ENCODE measurements at regions not wholly inside any gene's neighbourhood (a gene's known extent, or its start where the extent isn't known, plus 50 kb on each side); places are given as distances from the start of the nearest gene placed in this dataset.

DNA sequence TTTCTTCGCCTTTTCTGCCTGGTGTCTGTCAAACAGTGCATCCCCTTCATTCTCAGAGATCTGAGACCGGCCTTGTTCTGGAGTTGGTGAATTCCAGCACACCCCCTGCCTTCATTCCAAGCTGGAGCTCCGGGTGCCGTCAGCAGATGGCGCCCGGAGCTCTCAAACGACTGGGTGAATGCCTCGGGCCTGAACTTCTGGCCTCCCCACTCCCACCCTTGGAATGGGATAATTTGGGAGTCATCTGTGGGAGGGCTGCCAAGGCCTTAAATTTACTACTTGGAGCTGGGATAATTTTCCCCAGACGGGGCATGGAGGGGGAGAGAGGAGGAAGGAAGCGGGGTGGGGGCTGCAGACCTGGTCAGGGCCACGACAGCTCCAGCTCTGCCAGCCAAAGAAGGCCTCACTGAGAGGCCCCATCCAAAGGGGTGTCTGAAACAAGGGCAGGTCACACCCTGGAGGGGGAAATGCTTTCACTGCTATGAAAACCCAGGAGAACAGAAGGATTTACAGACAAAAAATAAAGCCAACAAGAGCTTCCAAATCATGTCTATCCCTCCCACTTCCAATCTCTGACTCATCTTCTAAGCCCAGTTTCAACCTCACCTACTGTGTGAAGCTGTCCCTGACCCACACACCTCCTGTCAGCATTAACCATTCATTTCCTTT, 187.9 kb downstream of the OPA1 start:
- peak; percentile 39 for DNase-seq

DNA sequence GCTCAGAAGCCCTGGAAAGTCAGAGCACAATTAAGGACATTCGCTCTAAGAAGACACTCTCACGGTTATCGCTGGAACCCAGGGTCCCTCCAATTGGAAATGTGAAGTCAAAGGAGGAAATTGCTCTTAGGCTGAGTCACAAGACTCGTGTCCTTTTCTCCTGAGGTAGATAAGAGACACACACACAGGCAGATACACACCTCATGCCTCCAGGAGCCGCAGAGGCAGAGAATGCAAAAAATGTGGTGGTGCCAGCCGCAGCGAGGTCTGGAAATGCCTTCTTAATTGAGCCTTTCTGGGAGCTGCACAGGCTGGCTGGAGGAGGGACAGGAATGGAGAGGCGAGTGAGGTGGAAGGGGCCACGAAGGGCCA, 189.3 kb downstream of the OPA1 start:
- no peak for DNase-seq

DNA sequence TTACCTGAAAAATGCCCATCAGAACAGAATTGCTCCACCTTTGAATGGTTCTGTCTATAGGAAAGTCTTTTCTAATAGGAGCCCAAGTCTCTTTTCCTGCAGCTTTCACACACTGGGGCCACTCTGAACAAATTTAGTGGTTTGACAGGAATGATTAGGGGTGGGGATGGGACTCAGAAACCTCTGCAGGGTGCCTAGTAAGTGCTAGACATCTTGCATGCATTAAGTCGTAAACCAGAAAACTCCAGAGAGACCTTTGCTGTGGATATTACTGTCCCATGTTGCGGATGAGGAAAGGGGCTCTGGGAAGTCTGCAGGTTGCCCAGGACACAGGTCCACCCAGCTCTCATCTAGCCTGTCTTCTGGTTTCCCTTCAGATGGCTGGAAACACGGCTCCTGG, 189.7 kb downstream of the OPA1 start:
- no peak for DNase-seq

DNA sequence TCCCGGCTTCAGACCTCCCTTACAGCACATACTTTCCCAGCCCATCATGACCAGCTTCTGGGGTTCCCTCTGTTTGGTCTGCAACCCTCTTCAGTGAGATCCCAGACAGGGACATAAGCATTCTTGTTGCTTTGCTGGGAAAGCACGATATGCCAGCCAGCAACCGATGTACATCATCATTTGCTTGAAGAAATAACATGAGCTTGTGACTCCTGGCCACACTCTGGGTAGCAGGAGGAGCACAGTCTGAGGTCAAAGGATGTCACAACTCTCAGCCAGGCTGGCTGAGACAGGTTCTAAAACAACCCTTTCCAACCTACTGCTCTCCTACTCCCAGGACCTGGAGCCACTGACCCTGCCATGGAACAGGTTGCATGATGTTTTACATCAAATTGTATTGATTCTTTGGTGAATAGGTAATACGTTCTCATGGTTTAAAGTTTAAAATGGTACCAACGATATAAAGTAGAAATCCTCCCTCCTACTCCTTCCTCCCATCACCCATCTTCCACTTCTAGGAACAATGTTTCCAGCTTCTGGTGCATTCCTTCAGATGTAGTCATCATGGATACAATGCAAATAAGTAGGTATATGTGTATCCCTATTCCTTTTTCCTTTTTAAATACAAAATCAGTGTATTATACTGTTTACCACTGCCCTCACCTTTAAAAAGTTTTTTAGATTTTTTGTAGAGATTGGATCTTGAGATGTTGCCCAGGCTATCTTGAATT, 190.3 kb downstream of the OPA1 start:
- DNase-seq = no peak

DNA sequence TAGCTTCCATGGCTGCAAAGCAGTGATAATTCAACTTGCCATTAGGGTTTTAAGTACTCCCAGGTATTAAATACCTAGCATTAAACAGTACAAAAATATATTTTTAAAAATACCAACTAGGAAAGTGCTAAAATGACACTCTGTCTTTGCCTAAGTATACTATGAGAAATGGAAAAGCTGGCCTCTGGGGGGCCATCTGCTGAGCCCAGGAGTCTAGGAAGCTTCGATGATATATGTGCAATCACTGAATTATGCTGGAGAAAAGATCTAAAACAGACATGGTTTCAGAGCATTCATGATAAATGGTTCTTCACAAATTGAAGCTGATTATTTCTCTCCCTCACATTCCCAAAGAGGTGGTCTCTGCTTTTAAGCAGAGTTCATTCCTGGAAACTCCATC, 191.8 kb downstream of the OPA1 start:
- DNase-seq = no peak

DNA sequence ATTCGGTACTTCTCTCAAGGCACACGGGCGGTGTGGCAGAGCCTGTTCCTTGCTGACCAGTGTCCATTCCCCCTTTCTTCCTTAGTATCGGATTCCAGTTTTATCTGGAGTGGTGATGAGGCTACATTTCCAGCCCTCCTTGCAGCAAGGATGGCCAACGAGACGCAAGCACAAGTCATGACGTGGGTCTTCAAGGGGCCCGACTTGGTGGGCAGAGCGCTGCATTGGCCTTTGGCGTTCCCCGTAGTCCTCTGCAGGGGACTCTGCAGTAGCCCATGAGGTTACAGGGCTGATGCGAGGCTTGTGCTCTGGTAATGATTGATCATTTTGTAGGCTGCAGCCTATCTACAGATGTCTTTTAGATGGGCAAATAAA, 194.5 kb downstream of the OPA1 start:
- DNase-seq = no peak

DNA sequence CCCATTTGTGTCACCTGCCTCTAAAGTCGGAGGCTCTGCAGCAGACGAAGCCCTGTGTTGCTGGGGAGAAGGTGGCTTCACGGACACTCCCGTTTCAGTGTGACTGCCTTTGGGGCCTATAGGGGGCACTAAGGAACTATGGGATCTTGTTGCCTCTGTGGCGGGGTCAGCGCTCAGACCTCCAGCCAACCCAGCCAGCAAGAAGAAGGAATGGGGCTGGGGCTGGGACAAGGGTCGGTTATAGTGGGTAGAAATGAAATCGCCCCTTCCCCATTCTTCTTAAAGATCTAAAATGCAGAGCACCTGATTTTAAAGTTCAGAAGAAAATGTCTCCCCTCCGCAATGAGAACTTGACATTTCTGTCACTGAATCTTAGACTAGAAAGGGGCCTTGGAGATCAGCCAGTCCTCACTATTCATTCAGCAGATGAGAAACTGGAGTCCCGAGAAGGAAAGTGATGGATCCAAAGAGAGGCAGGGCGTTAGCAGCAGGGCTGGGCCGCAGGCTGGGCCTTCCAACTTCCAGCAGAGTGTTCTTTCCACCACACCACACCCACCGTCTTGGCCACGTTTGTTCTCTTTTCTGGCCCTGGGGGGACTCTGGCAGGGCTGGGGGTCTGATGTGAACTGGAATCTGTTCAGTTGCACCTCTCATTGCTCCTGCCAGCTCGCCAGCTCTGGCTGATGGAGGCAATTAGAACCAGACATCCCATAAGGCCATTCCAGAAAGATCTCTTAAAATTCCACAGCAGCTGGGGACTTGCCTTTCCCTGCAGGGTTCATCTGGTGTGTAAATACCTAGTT, 195.4 kb downstream of the OPA1 start:
- DNase-seq = no peak

DNA sequence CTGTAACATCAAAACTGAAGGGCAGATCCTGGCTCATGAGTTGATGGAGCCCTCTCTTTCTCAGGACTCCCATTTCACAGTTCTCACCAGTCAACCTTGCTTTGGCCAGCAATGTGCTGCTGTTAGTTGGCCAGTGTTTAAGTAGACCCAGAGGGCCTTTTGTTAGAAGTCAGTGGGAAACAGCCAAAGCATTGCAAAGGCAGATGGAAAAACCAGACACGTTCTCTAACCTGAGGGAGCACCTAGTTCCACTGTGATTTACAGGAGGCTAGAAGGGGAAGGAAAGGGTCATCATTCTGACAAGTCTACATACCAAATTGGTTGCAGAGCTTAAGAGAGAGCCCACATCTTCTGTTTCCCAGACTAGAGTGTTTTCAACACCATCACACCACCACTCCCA, 196.4 kb downstream of the OPA1 start:
- DNase-seq = no peak

DNA sequence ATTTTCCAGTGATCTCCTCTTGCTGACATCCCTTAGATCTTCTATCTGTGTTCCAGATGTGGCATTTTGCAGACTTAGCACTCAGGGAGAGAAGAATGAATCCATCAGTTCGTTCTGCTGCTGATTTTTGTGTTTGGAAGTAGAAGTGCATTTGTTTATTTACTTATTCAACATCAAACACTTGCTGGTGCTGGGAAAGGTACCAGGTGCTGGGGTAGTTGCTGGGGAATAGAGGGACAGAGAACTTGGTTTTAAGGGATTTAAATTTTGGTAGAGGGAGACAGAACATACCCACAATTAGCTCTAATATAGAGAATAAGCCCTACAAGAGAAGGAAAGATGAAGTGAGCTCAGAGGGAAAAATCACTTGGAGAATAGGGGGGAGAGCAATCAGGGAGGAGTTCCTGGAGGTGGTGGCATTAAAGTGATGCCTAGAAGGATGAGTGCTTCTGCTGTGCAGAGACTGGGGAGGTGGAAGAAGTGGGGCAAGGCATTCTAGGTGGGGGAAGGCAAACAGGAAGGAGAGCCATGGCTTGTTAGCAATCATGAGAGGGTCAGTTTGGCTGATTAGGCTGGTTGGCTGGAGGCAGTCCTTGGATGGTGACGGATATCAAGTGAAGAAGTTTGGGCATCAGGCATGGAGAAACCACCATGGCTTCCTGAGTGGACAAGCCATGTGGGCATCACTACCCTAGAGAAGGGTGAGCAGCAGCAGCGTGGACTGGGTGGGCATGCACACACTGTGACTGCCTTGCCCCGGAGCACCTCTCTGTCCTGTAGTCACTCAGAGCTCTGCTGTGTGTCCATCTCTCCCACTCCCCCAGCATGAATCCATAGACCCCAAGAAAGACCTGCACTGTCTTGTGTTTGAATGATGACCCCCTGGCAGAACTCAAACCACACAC, 197.3 kb downstream of the OPA1 start:
- no peak for DNase-seq

DNA sequence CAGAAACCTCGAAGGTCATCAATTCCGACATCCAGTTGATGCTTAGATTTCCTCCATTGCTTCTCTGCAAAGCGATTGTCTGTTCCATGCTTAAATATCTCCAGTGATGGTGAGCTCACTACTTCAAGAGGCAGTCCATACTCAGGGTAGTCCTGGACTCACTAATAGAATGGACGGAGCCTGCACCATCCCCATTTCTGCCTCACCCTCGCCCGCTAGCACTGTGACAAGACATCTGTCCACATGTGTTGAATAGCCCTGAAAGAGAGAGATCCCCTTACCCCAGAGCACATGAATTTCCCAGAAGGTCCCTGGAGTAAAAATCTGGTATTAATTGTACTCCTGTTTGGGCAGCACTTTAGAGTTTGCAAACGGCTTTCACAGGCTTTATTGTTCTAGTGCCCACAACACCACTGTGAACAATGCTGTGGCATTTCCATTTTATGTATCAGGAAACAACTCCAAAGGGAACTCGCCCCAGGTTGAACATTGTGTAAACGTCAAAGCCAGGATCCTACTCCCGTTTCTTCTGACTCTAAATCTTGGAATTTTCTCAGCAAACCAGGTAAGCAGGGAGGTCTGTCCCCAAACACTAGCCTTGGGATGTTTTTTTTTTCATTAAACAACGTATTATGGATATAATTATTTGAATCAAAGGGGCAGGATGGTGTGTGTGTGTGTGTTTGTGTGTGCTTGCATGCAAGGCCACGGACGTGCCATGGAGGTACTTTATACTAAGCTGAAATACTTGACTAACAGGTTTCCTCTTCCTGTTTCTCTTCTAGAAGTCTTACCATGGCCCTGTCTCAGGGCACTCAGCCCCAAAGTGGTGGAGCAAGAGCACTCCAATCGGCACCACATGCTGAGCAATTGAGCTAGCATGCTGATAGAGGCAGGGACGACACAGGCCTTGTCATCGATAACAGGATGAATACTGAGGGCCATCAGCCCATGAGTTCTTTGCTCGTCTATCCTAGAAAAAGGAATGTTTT, 198.3 kb downstream of the OPA1 start:
- DNase-seq = peak; percentile 78

DNA sequence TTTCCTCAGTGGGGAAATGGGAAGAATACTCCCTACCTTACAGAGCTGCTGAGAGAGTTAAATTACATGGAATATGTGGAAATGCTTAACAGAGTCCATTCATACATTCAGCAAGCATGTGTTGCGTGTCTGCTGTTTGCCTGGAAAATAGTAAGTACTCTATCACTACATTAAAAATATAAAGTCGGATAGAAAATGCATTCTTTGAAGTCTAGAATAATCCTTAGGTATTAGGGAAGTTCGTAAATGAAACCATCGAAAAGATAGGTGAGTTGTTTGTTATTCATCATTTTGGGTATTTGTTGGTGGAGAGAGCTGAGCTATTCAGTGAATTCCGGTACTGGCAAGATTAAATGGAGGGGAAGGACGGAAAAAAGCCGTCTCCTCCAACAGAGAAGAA, 200.1 kb downstream of the OPA1 start:
- no peak for DNase-seq

DNA sequence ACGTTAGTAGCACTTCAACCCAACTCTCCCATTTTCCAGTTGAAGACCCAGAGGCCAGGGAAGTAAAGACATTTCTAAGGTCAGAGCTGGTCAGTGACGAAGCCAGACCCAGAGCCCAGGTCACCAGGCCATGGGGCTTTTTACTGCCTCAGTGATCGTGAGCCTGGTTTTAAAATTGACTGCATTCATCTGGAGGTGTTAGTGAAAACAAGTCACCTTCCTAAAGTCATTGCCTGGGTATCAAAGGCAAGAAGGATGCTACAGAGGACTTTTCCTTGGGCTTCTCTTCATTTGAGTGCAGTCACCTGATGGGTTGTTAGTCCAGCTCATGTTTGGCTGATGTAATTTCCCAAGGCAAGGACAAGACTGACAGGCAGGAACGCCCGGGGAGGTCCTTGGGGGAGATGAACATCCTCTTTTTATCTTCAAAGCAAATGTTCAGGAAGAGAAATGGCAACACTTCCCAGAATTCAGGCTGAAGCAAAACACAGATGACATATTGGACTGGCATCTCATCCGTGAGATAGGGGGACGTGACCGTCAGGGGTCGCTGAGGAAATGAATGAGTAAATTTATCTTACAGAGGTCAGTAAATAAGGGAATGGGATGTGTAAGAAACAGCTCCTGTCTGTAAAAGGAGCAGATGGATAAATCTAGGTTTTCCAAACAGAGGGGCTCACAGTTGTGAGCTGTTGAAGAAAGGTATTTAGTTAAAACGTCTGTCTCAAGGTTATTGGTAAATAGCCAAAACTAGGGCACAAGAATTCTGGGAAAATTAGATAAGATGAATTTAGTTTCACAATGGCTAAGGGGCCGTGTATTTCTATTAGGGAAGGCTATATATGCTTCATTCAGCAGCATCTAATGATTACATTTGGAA, 201.2 kb downstream of the OPA1 start:
- no peak for DNase-seq

DNA sequence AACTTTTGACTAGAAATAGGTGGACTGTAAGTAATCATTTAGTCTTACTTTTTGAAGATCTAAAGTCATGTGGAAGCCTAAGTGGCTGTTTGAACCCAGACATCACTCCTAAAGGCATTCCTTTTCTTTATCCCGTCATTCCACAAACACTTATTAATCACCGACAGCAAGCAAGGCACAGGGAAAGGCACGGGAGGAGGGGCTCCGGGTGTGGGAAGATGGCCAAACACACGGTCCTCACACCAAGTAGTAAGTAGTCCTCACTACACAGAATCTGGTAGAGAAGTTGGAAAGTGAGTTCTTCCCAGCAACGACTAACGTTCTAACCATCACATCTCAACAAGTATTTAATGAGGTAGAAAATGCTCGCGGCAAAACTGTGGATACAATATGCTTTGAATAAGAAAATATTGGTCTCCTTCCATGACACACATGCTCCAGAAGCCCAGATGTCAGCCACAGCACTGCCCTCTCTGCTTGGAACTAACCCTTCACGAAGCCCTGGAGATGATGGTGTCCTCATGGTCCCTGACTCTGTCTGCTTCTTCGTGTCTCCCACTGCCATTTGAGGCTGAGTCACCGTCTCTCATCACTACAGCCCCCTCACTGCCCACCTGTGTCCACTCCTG, 202.2 kb downstream of the OPA1 start:
- DNase-seq = no peak

DNA sequence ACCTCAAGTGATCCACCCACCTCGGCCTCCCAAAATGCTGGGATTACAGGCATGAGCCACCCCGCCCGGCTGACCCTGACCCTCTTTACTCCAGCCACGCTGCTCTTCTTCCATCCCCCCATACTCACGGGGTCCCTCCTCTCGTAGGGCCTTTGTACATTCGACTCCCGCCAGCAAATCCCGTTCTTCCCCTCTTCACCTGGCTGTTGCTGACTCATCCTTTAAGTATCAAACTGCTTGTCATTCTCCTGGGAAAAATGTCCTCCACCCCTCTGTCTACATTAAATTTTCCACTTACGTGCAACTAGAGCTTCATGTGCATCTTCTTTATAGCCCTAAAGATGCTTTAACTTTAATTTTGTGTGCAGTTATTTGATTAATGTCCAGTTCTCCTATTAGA, 203.1 kb downstream of the OPA1 start:
- DNase-seq = no peak

DNA sequence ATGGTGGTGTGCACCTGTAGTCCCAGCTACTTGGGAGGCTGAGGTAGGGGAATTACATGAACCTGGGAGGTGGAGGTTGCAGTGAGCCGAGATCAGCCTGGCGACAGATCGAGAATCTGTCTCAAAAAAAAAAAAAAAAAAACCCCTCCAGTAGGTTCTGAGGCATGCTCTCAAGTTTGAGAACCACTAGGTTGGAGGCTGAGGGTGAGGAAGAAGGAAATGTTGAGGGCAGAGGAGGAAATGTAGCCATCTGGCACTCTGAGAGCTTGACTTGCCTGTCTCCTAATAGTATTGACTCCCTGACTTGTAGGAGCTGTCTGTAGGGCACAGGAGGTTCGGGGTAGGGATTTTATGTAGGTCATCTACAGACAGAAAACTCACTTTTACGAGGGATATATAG, 204.6 kb downstream of the OPA1 start:
- DNase-seq = no peak

DNA sequence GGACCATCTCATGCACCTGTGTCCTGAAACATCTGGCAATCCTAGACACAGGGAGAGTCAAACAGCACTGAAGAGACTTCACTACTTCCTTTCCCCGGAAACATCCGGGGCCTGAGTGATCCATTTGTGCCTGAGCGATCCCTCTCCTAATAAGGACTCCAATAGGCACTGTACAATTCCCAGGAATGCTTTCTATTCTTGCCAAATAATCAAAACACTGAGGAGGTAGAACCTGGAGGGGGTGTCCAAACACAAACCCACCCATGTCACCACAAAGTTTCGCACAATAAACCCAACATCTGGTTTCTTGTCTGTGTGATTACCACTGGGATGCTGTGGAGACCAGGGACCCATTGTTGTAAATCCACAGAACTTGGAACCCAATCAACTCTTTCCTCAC, 205.0 kb downstream of the OPA1 start:
- no peak for DNase-seq

DNA sequence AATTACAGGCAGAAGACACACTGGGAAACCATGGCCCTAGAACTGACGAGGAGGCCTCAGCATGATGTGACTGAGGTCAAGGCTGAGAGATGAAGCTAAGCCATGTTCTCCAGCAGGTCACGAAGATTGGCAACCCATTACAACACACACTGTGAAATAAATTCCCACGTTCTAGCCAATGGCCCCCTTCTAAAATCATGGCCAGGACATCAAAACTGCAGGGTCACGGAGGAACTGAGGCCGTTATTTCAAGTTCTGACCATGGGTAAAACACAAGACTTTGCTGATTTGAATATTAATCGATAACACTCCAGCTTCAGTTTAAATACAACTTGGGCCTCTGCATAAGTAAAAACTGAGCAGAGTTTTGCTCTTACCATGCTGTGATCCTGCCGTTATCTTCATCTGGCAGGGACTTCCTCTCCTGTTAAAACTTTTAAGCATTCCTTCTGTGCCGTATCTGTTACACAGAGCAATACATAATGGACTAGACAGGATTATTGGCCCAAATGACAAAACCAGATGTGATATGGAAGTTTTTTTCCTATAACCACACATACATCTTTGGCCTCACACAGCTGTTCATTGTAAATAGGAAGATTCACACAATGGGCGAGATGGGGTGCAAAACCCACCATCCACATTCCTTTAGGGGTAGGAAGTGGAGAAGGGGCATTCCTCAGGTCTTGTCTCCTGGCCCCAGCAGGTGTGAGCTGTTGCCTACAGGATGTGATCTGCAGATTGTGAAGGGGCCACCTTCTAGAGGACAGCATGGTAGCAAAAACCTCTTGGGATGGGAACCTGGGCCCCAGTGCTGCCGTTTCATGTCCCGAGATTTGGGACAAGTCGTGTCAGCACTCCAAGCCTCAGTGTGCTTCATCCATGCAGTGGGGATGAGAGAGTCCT, 207.4 kb downstream of the OPA1 start:
- DNase-seq = no peak

DNA sequence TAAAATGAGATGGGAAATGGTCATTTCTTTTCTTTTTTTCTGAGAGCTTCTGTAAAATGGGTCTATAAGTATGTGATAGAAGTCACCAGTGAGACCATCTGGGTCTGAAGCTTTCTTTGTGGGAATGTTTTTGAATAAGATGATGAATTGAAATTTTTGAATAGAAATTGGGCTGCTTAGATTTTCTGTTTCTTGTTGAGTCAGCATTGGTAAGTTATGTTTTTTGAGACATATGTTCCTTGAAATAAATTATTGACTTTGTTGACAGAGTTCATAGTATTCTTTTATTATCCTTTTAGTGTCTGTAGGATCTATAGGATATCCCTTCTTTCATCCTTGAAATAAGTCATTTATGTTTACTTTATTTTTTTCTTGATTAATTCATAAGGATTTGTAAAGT, 208.1 kb downstream of the OPA1 start:
- DNase-seq = no peak

DNA sequence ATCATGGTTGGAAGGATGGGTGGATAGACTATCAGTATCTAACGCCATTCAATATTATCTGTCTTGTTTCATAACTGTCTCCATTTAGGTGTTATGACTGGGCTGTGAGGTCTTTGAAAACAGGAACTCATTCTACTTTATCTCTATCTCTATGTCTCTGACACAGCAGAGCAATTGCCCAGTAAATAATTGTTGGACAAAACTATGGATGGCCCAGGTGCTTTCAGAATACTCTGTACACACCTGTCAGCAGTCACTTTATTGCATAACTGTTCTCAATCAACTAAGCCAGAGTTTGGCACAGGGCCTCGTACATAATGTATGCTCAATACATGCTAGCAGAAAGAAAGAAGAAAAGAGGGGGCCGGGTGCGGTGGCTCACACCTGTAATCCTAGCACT, 210.3 kb downstream of the OPA1 start:
- peak; percentile 45 for DNase-seq

Measured in DMS153 (cell line).